K562 (cell line): ENCODE measurements at regions not wholly inside any gene's neighbourhood (a gene's known extent, or its start where the extent isn't known, plus 50 kb on each side); places are given as distances from the start of the nearest gene placed in this dataset.

Source experiments
- CHD2 ChIP-seq: IDR thresholded peaks from 2 replicates; pipeline ENCODE4 v1.6.1; 2011; ENCODE audit warnings: low read depth, low read length
- CREB3L1 ChIP-seq: fragments of 450-650 bp; IDR thresholded peaks from 2 replicates; pipeline ENCODE4 v1.6.1; 2014; ENCODE audit warnings: low read depth, mild to moderate bottlenecking, moderate library complexity, borderline replicate concordance
- E4F1 ChIP-seq: fragments of 250-450 bp; sonication (Bioruptor Pico); IDR thresholded peaks from 2 replicates; pipeline ENCODE4 v1.5.0; 2021; ENCODE audit warnings: mild to moderate bottlenecking, borderline replicate concordance
- NFIX ChIP-seq: fragments of 250-450 bp; sonication (Bioruptor Pico); IDR thresholded peaks from 2 replicates; pipeline ENCODE4 v1.4.0; 2020; ENCODE audit warnings: low read depth, mild to moderate bottlenecking, moderate library complexity
- SIRT6 ChIP-seq: IDR thresholded peaks from one replicate; pipeline ENCODE4 v1.6.1; 2012; ENCODE audit warnings: low read depth, mild to moderate bottlenecking, control low read depth, inconsistent platforms, low read length, moderate library complexity
- TAF7 ChIP-seq: fragments of 450-650 bp; IDR thresholded peaks from 2 replicates; pipeline ENCODE4 v1.6.1; 2016; ENCODE audit warnings: missing genetic modification characterization, missing compliant biosample characterization
- TCFL5 ChIP-seq: fragments of 250-450 bp; sonication (Bioruptor Pico); conservative IDR thresholded peaks from 2 replicates; pipeline ENCODE4 v1.6.1; 2021; ENCODE audit warnings: mild to moderate bottlenecking, moderate library complexity, matching md5 sums
- TEAD2 ChIP-seq: fragments of 450-650 bp; IDR thresholded peaks from 2 replicates; pipeline ENCODE4 v1.6.1; 2016; ENCODE audit warnings: missing genetic modification characterization, control low read depth, missing compliant biosample characterization
- ZBTB9 ChIP-seq: fragments of 450-650 bp; formaldehyde crosslinking; IDR thresholded peaks from 2 replicates; pipeline ENCODE4 v1.4.0; 2020; ENCODE audit warnings: mild to moderate bottlenecking, moderate library complexity

- TF ChIP-seq CREB3L1, result no peak
- TF ChIP-seq NFIX (CRISPR knock-in tag), result no peak
- TF ChIP-seq SIRT6, result no peak
- no peak for TF ChIP-seq TCFL5 (CRISPR knock-in tag)
- TF ChIP-seq TEAD2, result no peak
- TF ChIP-seq E4F1, result no peak
- TF ChIP-seq TAF7 (tag), result no peak
- no peak for TF ChIP-seq ZBTB9
- TF ChIP-seq CHD2, result no peak
Observed at GRCh38 chr2:54059986-54060385, 55.4 kb upstream of the ACYP2 start (continued).
